GM04504 (cell line): ENCODE measurements at regions not wholly inside any gene's neighbourhood (a gene's known extent, or its start where the extent isn't known, plus 50 kb on each side); places are given as distances from the start of the nearest gene placed in this dataset.

Source experiments
- DNase-seq: peaks from one replicate; pipeline ENCODE4 v3.0.0-alpha.2; 2012; ENCODE audit warnings: low read depth

- DNase-seq, result no peak
These were observed 407.3 kb downstream of the MATN1 start for GRCh38 chr1:30316056-30316455.

- no peak for DNase-seq
These were observed 408.0 kb downstream of the MATN1 start for GRCh38 chr1:30315185-30315960.

- DNase-seq, result no peak
These were observed 408.8 kb downstream of the MATN1 start for GRCh38 chr1:30314591-30314990.

- DNase-seq, result no peak
These were observed 409.8 kb downstream of the MATN1 start for GRCh38 chr1:30313584-30313983.

GRCh38 chr1:30313176-30313575 is 410.2 kb downstream of the MATN1 start:
- no peak for DNase-seq

- no peak for DNase-seq
These were observed 411.2 kb downstream of the MATN1 start for GRCh38 chr1:30312226-30312625.

GRCh38 chr1:30311749-30312148 is 411.6 kb downstream of the MATN1 start:
- DNase-seq, result no peak

- DNase-seq, result no peak
These were observed 412.2 kb downstream of the MATN1 start for GRCh38 chr1:30310966-30311742.

- DNase-seq, result no peak
These were observed 416.2 kb downstream of the MATN1 start for GRCh38 chr1:30307182-30307581.

- no peak for DNase-seq
These were observed 417.9 kb downstream of the MATN1 start for GRCh38 chr1:30305519-30305918.

- DNase-seq, result no peak
These were observed 418.3 kb downstream of the MATN1 start for GRCh38 chr1:30305061-30305460.

- DNase-seq, result no peak
These were observed 419.3 kb downstream of the MATN1 start for GRCh38 chr1:30304080-30304479.

GRCh38 chr1:30303387-30303786 is 420.0 kb downstream of the MATN1 start:
- DNase-seq, result no peak

- DNase-seq, result no peak
These were observed 420.5 kb downstream of the MATN1 start for GRCh38 chr1:30302858-30303257.

- no peak for DNase-seq
These were observed 422.7 kb downstream of the MATN1 start for GRCh38 chr1:30300669-30301068.

- no peak for DNase-seq
These were observed 424.0 kb downstream of the MATN1 start for GRCh38 chr1:30299393-30299792.

GRCh38 chr1:30295674-30296073 is 427.7 kb downstream of the MATN1 start:
- no peak for DNase-seq

- DNase-seq, result no peak
These were observed 428.1 kb downstream of the MATN1 start for GRCh38 chr1:30295266-30295665.

GRCh38 chr1:30294508-30294907 is 428.9 kb downstream of the MATN1 start:
- no peak for DNase-seq

GRCh38 chr1:30292451-30292850 is 430.9 kb downstream of the MATN1 start:
- no peak for DNase-seq

- no peak for DNase-seq
These were observed 431.9 kb downstream of the MATN1 start for GRCh38 chr1:30291526-30291925.

- DNase-seq, result no peak
These were observed 432.8 kb downstream of the MATN1 start for GRCh38 chr1:30290581-30290980.

- DNase-seq, result no peak
These were observed 435.4 kb downstream of the MATN1 start for GRCh38 chr1:30287976-30288375.
